Kidney (tissue), 13 donors: ENCODE measurements at regions not wholly inside any gene's neighbourhood (a gene's known extent, or its start where the extent isn't known, plus 50 kb on each side); places are given as distances from the start of the nearest gene placed in this dataset.

Source experiments
- DNase-seq, 5 donors: peaks; one replicate each; pipeline ENCODE4 v3.0.0-alpha.2; 2013 to 2020
- FAIRE-seq: peaks from 2 replicates; lab custom pipeline; 2012; peaks lifted over from hg19 to GRCh38; lab: Jason Lieb, UNC
- H3K27ac ChIP-seq, 2 donors: one replicate each; pipeline ENCODE4 v1.7.0; 2013; ENCODE audit warnings: low read depth in 2 of 2, low read length in 2 of 2, inconsistent platforms in 1 of 2
- H3K27me3 ChIP-seq: one replicate; pipeline ENCODE4 v1.7.1; 2013; ENCODE audit warnings: low read length, inconsistent platforms; ENCODE audit not compliant: control insufficient read depth, insufficient read depth
- H3K36me3 ChIP-seq, 3 donors: one replicate each; pipeline versions ENCODE4 v1.7.0 to v1.7.1; 2013; ENCODE audit warnings: low read length in 3 of 3, control low read depth in 1 of 3, inconsistent platforms in 1 of 3; ENCODE audit not compliant: insufficient read depth in 3 of 3, control insufficient read depth in 2 of 3
- H3K4me1 ChIP-seq, 3 donors: one replicate each; pipeline versions ENCODE4 v1.7.0 to v1.7.1; 2013; ENCODE audit warnings: low read length in 3 of 3, inconsistent platforms in 1 of 3, low read depth in 1 of 3; ENCODE audit not compliant: control insufficient read depth in 2 of 3, insufficient read depth in 2 of 3
- H3K4me3 ChIP-seq, 3 donors: one replicate each; pipeline versions ENCODE4 v1.7.0 to v1.8.1; 2013; ENCODE audit warnings: low read length in 3 of 3, control low read depth in 1 of 3, inconsistent platforms in 1 of 3
- H3K9ac ChIP-seq, 3 donors: one replicate each; pipeline versions ENCODE4 v1.7.0 to v1.7.1; 2013; ENCODE audit warnings: low read length in 3 of 3, control low read depth in 1 of 3, inconsistent platforms in 1 of 3
- H3K9me3 ChIP-seq, 3 donors: one replicate each; pipeline versions ENCODE4 v1.7.0 to v1.7.1; 2013; ENCODE audit warnings: low read length in 3 of 3, control low read depth in 1 of 3, inconsistent platforms in 1 of 3; ENCODE audit not compliant: control insufficient read depth in 2 of 3, insufficient read depth in 1 of 3
- CTCF ChIP-seq: IDR thresholded peaks from 3 replicates; pipeline ENCODE4 v1.5.1; 2012; ENCODE audit warnings: mild to moderate bottlenecking, moderate library complexity, borderline replicate concordance; ENCODE audit not compliant: insufficient read depth; ENCODE audit errors: extremely low read depth
- intact Hi-C: fragments of 100-400 bp; cut with DNase I; formaldehyde crosslinking; loops from one replicate; pipeline ENCODE4 v1.11.1; 2022
- donor health status: control.
- donor health status: control.
- donor health status: control.
- donor health status: control.
- donor health status: control.
- donor health status: DM: yes; HTN: yes; CAD: no.
- donor health status: Normal renal cell carcinoma (clear cell type).

- Histone ChIP-seq H3K9me3 (no peaks in the 10 kb centered on the region), H3K9ac (no peak overlapping the region), H3K27me3 (no peaks in the 10 kb centered on the region), H3K36me3 (no peaks in the 10 kb centered on the region), H3K4me3 (no peak overlapping the region), H3K27ac (no peak overlapping the region), H3K4me1 (no peaks in the 10 kb centered on the region)
- intact Hi-C loops = no loop called here
- FAIRE-seq (no peak), DNase-seq (no peak)
- no peak for TF ChIP-seq CTCF
These were observed 553.8 kb upstream of the JAG1 start for GRCh38 chr20:11227602-11228001.

DNA sequence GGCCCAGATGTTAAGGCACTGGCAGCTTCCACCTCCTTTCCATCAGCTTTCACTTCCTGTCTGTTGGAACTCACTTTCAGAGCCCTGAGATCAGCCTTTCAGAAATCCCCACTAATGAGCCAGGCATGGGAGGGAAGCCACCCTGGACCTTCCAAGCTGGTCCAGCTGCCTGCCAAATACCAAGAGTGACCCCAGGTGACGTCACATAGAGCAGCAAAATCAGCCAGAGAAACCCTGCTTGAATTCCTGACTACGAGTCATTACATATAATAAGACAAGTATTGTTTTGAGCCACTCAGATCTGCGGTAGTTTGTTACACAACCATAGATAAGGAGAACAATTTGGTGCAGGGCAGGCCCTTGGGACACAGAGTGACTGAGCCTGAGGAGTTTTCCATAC is 556.0 kb upstream of the JAG1 start:
- no peaks in the 10 kb centered on the region for H3K36me3 ChIP-seq
- DNase-seq (peak in 2 of 5 donors; percentile 37 to 47), FAIRE-seq (no peak)
- no peak overlapping the region for H3K4me3 ChIP-seq
- H3K9me3 ChIP-seq = no peaks in the 10 kb centered on the region
- no peak for TF ChIP-seq CTCF
- H3K9ac ChIP-seq = no peak overlapping the region
- no peaks in the 10 kb centered on the region for H3K27me3 ChIP-seq
- no peaks in the 10 kb centered on the region for H3K4me1 ChIP-seq
- intact Hi-C loops = no loop called here
- H3K27ac ChIP-seq = no peak overlapping the region

GRCh38 chr20:11230999-11231398 is 557.2 kb upstream of the JAG1 start:
- no peak overlapping the region for H3K27ac ChIP-seq
- H3K9ac ChIP-seq = no peak overlapping the region
- TF ChIP-seq CTCF = no peak
- FAIRE-seq = no peak
- no peaks in the 10 kb centered on the region for H3K27me3 ChIP-seq
- DNase-seq = no peak
- no peaks in the 10 kb centered on the region for H3K9me3 ChIP-seq
- intact Hi-C loops = no loop called here
- H3K36me3 ChIP-seq = no peaks in the 10 kb centered on the region
- H3K4me1 ChIP-seq = no peaks in the 10 kb centered on the region
- no peak overlapping the region for H3K4me3 ChIP-seq
